ENCODE measurements at regions not wholly inside any gene's neighbourhood (a gene's known extent, or its start where the extent isn't known, plus 50 kb on each side); places are given as distances from the start of the nearest gene placed in this dataset.

DNA sequence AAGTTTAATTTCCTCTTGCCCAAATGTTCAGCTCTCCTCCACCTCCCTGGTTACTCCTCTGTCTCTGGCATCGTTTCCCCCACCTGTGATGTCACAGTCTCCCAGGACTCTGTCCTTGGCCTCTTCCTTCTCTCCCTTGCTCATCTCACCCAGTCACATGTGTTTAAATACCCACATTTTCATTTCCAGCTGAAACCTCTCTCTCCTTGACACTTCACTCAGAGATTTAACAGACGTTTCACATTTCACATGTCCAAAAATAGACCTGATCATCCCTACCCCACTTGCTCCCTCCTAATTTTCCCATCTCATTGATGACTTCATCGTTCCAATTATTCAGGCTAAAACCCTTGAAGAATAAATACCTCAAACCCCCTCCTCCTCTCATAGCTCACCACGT lies 604.1 kb upstream of the JAG1 start:
- Histone ChIP-seq H3K79me1 (ENCODE audit: low read depth, low read length) (no peaks in the 10 kb centered on the region), H3K9me3 (ENCODE audit: insufficient read depth in 2 of 2, low read depth in 1 of 2, low read length in 1 of 2) (no peaks in the 10 kb centered on the region), H4K8ac (ENCODE audit: extremely low read depth, insufficient read depth, low read length) (no peak overlapping the region), H3K4me3 (ENCODE audit: extremely low read depth in 1 of 4, insufficient read depth in 2 of 4, low read depth in 3 of 4, low read length in 4 of 4) (no peak overlapping the region), H3K23me2 (ENCODE audit: low read depth, low read length) (no peaks in the 10 kb centered on the region; the same call in 1 of the 2 replicates), H2BK15ac (ENCODE audit: low read length) (no peak overlapping the region), H4K20me1 (replicated peaks in 1 of 2; ENCODE audit: control insufficient read depth in 1 of 2, insufficient read depth in 2 of 2, low read length in 2 of 2) (no peaks in the 10 kb centered on the region), H3K14ac (ENCODE audit: insufficient read length) (no peak overlapping the region), H3K23ac (ENCODE audit: insufficient read length) (no peak overlapping the region), H4K5ac (ENCODE audit: insufficient read length, low read depth, low read length) (no peak overlapping the region), H4K91ac (replicated peaks; ENCODE audit: insufficient read length, low read length) (no peak overlapping the region), H2BK12ac (ENCODE audit: low read depth, low read length) (peak overlapping the region; percentile 60; the same call in 1 of the 2 replicates), H3K9ac (replicated peaks in 1 of 4; ENCODE audit: extremely low read depth in 1 of 4, low read depth in 3 of 4, low read length in 3 of 4) (no peak overlapping the region), H3K18ac (ENCODE audit: extremely low read depth, low read length) (no peak overlapping the region), H3K27ac (ENCODE audit: low read depth, low read length) (no peak overlapping the region), H3K4ac (replicated peaks; ENCODE audit: insufficient read length, low read depth, low read length) (no peak overlapping the region), H3K36me3 (ENCODE audit: control insufficient read depth in 2 of 4, insufficient read depth in 4 of 4, low read length in 3 of 4) (no peaks in the 10 kb centered on the region), H3K56ac (replicated peaks; ENCODE audit: insufficient read length, low read depth, low read length) (no peak overlapping the region), H3K4me1 (replicated peaks in 1 of 4; ENCODE audit: control insufficient read depth in 3 of 4, insufficient read depth in 4 of 4, low read length in 3 of 4) (peaks cover 0 to 2% (median 0%) of the 10 kb centered on the region in 4 experiments; a peak in 1 of 7 replicates), H2AK5ac (ENCODE audit: low read depth, low read length) (no peak overlapping the region), H3K79me2 (ENCODE audit: control insufficient read depth in 1 of 2, insufficient read depth in 2 of 2, low read length in 2 of 2) (no peaks in the 10 kb centered on the region), H2BK120ac (replicated peaks; ENCODE audit: low read depth, low read length) (no peak overlapping the region), H3K27me3 (replicated peaks in 1 of 4; ENCODE audit: control insufficient read depth in 3 of 4, extremely low read depth in 1 of 4, insufficient read depth in 3 of 4, low read length in 3 of 4) (no peaks in the 10 kb centered on the region), H2BK5ac (ENCODE audit: low read depth, low read length) (no peak overlapping the region), H2AFZ (ENCODE audit: low read length) (no peak overlapping the region), H3K4me2 (ENCODE audit: insufficient read depth in 1 of 2, low read depth in 2 of 2, low read length in 2 of 2) (no peak overlapping the region), H2BK20ac (ENCODE audit: low read length) (no peak overlapping the region)
- ChIA-PET CTCF (ENCODE audit: partially characterized antibody) (interaction anchor here (0.6 to 1.6 kb wide), 3 partner anchors 10 to 1660 kb away, joined by 3 to 4 read pairs (median 3); no protein-coding TSS in a partner anchor), POLR2A (ENCODE audit: partially characterized antibody) (interaction anchor here (0.7 kb wide), 1 partner anchor 266 kb away, joined by 3 read pairs; no protein-coding TSS in a partner anchor)
- no peak for DNase-seq (ENCODE audit: low read depth in 1 of 2, low spot score in 2 of 2)
- FAIRE-seq = no peak
- 89% methylated on average over 4 of the region's 4 CpGs; no CpG with 5 or more reads in 1 of the 2 experiments for WGBS, 2 experiments (ENCODE audit: extremely low coverage in 1 of 2, insufficient coverage in 1 of 2, insufficient read length in 1 of 2, insufficient replicate concordance in 2 of 2, low coverage in 1 of 2, low lambda C conversion rate in 2 of 2, missing lambda C conversion rate in 1 of 2)
- TF ChIP-seq CBX5 (IDR thresholded peaks at IDR 0.05; ENCODE audit: low read depth, low read length) (no peak), SUZ12 (IDR thresholded peaks at IDR 0.05; ENCODE audit: low read length) (no peak), FOSL1 (IDR thresholded peaks at IDR 0.05; ENCODE audit: insufficient read depth, low read depth, low read length) (no peak), ZNF274 (IDR thresholded peaks at IDR 0.05; ENCODE audit: borderline replicate concordance, extremely low read depth, low read length) (no peak), RAD21 (IDR thresholded peaks at IDR 0.05 in 1 of 2, conservative IDR thresholded peaks at IDR 0.05 in 1 of 2; ENCODE audit: low read depth in 2 of 2, low read length in 2 of 2) (no peak), CTBP2 (IDR thresholded peaks at IDR 0.05; ENCODE audit: borderline replicate concordance, insufficient read depth, insufficient read length, low read length) (no peak), NANOG (IDR thresholded peaks at IDR 0.05; ENCODE audit: insufficient read depth, low read depth, low read length, poor library complexity, severe bottlenecking) (no peak), POU5F1 (IDR thresholded peaks at IDR 0.05; ENCODE audit: low read depth, low read length) (no peak), CEBPB (IDR thresholded peaks at IDR 0.05; ENCODE audit: low read depth, low read length) (no peak), CHD2 (IDR thresholded peaks at IDR 0.05; ENCODE audit: low read length) (no peak), GABPA (IDR thresholded peaks at IDR 0.05; ENCODE audit: borderline replicate concordance, insufficient read depth, low read length) (no peak), SIN3A (conservative IDR thresholded peaks at IDR 0.05 in 1 of 2, IDR thresholded peaks at IDR 0.05 in 1 of 2; ENCODE audit: low read depth in 1 of 2, low read length in 2 of 2) (no peak), TBP (IDR thresholded peaks at IDR 0.05; ENCODE audit: low read depth, low read length) (no peak)

All from H1 (cell line).